ENCODE measurements at regions not wholly inside any gene's neighbourhood (a gene's known extent, or its start where the extent isn't known, plus 50 kb on each side); places are given as distances from the start of the nearest gene placed in this dataset.

DNA sequence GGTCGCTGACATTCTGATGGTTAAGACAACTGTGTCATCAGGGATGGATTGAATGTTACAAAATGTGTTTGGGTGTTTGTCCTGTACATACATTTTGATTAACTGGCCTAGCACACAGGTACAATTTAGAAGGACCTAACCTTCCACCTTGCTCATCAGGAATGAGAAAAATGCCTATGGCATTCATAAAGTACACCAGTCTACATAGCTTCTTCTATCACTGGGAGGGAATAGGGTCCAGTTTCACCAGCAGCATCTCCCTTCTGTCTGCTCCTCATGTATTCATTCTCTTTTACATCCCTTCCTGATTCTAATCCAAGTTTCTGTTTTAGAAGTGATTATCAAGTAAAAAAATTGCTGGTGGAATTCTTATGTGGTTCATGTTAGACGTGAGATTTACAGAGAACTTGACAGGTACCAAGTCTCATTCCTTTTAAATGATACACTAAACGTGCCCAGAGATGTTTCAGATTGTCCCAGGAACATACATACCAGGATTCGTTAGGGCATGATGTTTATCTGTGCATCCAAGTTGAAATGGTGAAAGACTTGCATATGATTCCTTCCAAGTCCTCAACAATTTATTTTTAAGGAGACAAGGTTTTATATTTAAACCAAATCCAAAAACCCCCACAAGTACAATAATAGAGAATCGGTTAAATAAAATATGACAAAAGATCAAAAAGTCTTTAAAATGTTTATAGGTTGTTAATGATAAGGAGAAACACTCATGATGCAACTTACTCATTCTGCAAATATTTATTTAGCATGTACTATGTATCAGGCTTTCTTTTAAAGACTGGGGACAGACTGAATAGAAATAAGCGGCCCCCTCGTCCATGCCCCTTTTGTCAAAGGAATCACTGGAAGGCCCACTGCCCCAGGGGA, 359.1 kb downstream of the ZNF674 start:
- Histone ChIP-seq H3K27me3 (no peaks in the 10 kb centered on the region), H3K27ac (no peak overlapping the region), H3K4me1 (no peaks in the 10 kb centered on the region), H3K4me3 (no peak overlapping the region), H3K9me3 (peaks cover 0 to 7% of the 10 kb centered on the region in 2 donors), H3K36me3 (no peaks in the 10 kb centered on the region)
- no peak for DNase-seq (ENCODE audit: low spot score)
- TF ChIP-seq, protein P1, sequence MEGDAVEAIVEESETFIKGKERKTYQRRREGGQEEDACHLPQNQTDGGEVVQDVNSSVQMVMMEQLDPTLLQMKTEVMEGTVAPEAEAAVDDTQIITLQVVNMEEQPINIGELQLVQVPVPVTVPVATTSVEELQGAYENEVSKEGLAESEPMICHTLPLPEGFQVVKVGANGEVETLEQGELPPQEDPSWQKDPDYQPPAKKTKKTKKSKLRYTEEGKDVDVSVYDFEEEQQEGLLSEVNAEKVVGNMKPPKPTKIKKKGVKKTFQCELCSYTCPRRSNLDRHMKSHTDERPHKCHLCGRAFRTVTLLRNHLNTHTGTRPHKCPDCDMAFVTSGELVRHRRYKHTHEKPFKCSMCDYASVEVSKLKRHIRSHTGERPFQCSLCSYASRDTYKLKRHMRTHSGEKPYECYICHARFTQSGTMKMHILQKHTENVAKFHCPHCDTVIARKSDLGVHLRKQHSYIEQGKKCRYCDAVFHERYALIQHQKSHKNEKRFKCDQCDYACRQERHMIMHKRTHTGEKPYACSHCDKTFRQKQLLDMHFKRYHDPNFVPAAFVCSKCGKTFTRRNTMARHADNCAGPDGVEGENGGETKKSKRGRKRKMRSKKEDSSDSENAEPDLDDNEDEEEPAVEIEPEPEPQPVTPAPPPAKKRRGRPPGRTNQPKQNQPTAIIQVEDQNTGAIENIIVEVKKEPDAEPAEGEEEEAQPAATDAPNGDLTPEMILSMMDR (IDR thresholded peaks at IDR 0.05): no peak

DNA sequence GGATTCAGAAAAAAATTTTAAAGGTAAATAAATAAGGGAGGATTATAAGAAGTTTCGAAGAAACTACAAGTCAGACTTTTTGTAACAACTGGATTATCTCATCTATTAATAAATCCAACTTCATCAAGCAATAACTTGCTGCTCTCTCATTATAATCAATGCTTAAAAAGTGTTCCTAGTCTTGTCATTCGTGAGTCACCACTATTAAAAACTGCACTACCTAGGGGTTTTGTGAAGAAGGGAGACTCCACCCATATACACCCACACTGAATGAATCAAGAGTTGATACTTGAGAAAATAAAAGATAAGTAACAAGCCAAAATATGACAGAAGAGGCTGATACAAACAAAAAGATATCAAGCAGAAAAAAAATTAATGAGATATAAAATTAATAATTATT, 360.5 kb downstream of the ZNF674 start:
- Histone ChIP-seq H3K36me3 (no peaks in the 10 kb centered on the region), H3K27ac (no peak overlapping the region), H3K4me1 (no peaks in the 10 kb centered on the region), H3K27me3 (no peaks in the 10 kb centered on the region), H3K4me3 (no peak overlapping the region), H3K9me3 (peaks cover 0 to 7% of the 10 kb centered on the region in 2 donors)
- TF ChIP-seq, protein P1 (IDR thresholded peaks at IDR 0.05): no peak
- DNase-seq (ENCODE audit: low spot score): no peak

DNA sequence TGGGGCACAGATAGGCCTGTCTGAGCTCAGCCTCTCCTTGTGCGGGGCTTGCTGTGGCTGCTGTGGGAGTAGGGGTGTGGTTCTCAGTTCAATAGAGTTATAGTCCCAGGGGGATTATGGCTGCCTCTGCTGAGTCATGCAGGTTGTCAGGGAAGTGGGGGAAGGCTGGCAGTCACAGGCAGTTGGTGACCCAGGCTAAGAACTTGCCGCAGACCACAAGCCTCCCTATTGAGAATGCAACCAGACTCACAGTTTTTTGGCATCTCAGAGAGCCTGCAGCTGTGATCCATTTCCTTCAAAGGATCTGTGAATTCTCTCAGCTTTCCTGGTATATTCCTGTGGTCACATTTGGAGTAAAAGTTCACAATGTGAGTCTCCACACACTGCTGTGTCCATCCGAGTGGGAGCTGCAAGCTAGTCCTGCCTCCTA, 364.9 kb downstream of the ZNF674 start:
- Histone ChIP-seq H3K9me3 (peaks cover 0 to 10% of the 10 kb centered on the region in 2 donors), H3K4me1 (no peaks in the 10 kb centered on the region), H3K4me3 (no peak overlapping the region), H3K36me3 (no peaks in the 10 kb centered on the region), H3K27ac (no peak overlapping the region), H3K27me3 (no peaks in the 10 kb centered on the region)
- TF ChIP-seq, protein P1 (IDR thresholded peaks at IDR 0.05): no peak
- no peak for DNase-seq (ENCODE audit: low spot score)

DNA sequence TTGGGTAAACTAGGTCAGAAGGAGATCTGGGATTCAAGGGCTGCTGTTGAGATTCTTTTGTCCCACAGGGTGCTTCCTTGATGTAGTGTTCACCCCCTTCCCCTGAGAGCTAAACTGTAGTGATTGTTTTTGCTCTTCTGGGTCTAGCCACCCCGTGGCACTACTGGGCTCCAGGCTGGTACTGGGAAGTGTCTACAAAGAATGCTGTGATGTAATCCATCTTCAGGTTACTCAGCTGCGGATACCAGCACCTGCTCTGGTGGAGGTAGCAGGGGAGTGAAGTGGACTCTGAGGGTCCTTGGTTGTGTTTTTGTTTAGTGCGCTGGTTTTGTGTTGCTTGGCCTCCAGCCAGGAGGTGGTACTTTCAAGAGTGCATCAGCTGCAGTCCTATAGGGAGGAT, 365.5 kb downstream of the ZNF674 start:
- H3K27ac ChIP-seq: no peak overlapping the region
- TF ChIP-seq, protein P1 (IDR thresholded peaks at IDR 0.05): no peak
- H3K27me3 ChIP-seq: no peaks in the 10 kb centered on the region
- no peaks in the 10 kb centered on the region for H3K36me3 ChIP-seq
- peaks cover 0 to 10% of the 10 kb centered on the region in 2 donors for H3K9me3 ChIP-seq
- no peaks in the 10 kb centered on the region for H3K4me1 ChIP-seq
- DNase-seq (ENCODE audit: low spot score): no peak
- no peak overlapping the region for H3K4me3 ChIP-seq

DNA sequence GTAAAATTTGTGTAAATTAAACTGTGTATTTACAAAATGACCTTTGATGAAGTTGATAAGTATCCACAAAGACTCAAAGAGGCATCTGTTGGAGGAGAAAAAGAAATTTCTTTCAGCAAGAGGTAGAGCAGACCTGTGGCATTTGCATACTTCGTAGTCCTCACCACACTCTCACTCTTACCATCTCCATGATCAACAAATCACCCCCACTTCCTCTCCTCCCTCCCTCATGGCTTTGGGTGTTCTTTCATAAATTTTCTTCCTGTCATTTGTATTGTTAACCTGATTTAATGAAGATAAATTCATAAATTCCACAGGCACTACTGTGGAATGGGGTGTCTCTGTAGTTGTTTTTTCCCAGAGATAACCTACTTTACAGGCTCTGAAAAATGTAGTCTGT, 366.5 kb downstream of the ZNF674 start:
- H3K4me1 ChIP-seq: no peaks in the 10 kb centered on the region
- no peaks in the 10 kb centered on the region for H3K27me3 ChIP-seq
- H3K27ac ChIP-seq: no peak overlapping the region
- H3K36me3 ChIP-seq: no peaks in the 10 kb centered on the region
- peaks cover 0 to 16% of the 10 kb centered on the region in 2 donors for H3K9me3 ChIP-seq
- no peak for DNase-seq (ENCODE audit: low spot score)
- no peak overlapping the region for H3K4me3 ChIP-seq
- TF ChIP-seq, protein P1 (IDR thresholded peaks at IDR 0.05): no peak

Measured in right atrium auricular region (tissue), 2 donors.